Esophagus muscularis mucosa (tissue), 3 donors: ENCODE measurements at regions not wholly inside any gene's neighbourhood (a gene's known extent, or its start where the extent isn't known, plus 50 kb on each side); places are given as distances from the start of the nearest gene placed in this dataset.

Experiments
- CTCF ChIP-seq, 3 experiments: fragments of 200-600 bp in 2 of 3; fragments of 450-650 bp in 1 of 3; sonication (generic) in 2 of 3; IDR thresholded peaks; one replicate each; pipeline ENCODE4 v1.5.1; 2017 to 2019; ENCODE audit warnings: antibody characterized with exemption in 3 of 3, mild to moderate bottlenecking in 2 of 3, moderate library complexity in 1 of 3
- POLR2A ChIP-seq: fragments of 450-650 bp; IDR thresholded peaks from one replicate; pipeline ENCODE4 v1.6.1; 2017; ENCODE audit warnings: antibody characterized with exemption, moderate library complexity, mild to moderate bottlenecking, low read depth
- POLR2AphosphoS5 ChIP-seq, 2 donors: sonication (generic); formaldehyde crosslinking; IDR thresholded peaks; one replicate each; pipeline ENCODE4 v1.6.1; 2017; ENCODE audit warnings: antibody characterized with exemption in 2 of 2

GRCh38 chrX:15942307-15942706 lies 87.7 kb upstream of the AP1S2 start:
- TF ChIP-seq POLR2A: no peak
- TF ChIP-seq CTCF (IDR thresholded peaks at IDR 0.05): no peak
- no peak for TF ChIP-seq POLR2AphosphoS5 (IDR thresholded peaks at IDR 0.05)
